ENCODE measurements at regions not wholly inside any gene's neighbourhood (a gene's known extent, or its start where the extent isn't known, plus 50 kb on each side); places are given as distances from the start of the nearest gene placed in this dataset.
"Not testable (repeated sequence)": the region's sequence is repeated elsewhere in the genome, so short reads cannot be mapped to it uniquely, and the experiment has no call there.

GRCh38 chr21:28016571-28016970 lies 976.1 kb downstream of the LTN1 start:
- H3K4me3 ChIP-seq = no peak overlapping the region
- H3K36me3 ChIP-seq (ENCODE audit: low read depth) = no peaks in the 10 kb centered on the region
- intact Hi-C loops (cut with DNase I, micrococcal nuclease) = no loop called here
- DNase-seq = no peak
- no peaks in the 10 kb centered on the region for H3K4me1 ChIP-seq (ENCODE audit: low read depth)
- ATAC-seq = no peak
- no peaks in the 10 kb centered on the region for H3K9me3 ChIP-seq
- TF ChIP-seq, protein P1, sequence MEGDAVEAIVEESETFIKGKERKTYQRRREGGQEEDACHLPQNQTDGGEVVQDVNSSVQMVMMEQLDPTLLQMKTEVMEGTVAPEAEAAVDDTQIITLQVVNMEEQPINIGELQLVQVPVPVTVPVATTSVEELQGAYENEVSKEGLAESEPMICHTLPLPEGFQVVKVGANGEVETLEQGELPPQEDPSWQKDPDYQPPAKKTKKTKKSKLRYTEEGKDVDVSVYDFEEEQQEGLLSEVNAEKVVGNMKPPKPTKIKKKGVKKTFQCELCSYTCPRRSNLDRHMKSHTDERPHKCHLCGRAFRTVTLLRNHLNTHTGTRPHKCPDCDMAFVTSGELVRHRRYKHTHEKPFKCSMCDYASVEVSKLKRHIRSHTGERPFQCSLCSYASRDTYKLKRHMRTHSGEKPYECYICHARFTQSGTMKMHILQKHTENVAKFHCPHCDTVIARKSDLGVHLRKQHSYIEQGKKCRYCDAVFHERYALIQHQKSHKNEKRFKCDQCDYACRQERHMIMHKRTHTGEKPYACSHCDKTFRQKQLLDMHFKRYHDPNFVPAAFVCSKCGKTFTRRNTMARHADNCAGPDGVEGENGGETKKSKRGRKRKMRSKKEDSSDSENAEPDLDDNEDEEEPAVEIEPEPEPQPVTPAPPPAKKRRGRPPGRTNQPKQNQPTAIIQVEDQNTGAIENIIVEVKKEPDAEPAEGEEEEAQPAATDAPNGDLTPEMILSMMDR (IDR thresholded peaks at IDR 0.05) = no peak

DNA sequence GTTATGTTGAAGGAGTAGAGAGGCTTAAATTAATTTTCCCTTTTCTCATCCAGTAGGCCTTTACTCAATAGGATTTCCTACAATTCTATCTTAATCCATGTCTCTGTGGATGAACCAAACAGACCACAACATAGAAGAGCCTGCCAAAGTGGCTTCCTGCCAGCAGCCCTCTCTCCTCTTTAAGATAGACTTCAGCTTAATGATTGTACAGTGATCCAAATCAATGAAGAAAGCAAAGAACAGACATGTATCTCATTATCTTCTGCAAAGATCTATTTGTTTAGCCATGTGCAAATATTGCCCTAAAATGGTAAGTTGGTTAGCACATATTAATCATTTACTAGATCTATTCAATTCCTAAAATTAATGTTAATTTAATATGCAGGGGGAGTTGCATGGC lies 979.6 kb downstream of the LTN1 start:
- H3K36me3 ChIP-seq (ENCODE audit: low read depth); DNase-seq; intact Hi-C loops (cut with DNase I, micrococcal nuclease); H3K9me3 ChIP-seq; H3K4me1 ChIP-seq (ENCODE audit: low read depth); ATAC-seq; H3K4me3 ChIP-seq: not testable (repeated sequence)

GRCh38 chr21:28011970-28012369 lies 980.7 kb downstream of the LTN1 start:
- H3K9me3 ChIP-seq; H3K4me1 ChIP-seq (ENCODE audit: low read depth); DNase-seq; H3K4me3 ChIP-seq; ATAC-seq; H3K36me3 ChIP-seq (ENCODE audit: low read depth); intact Hi-C loops (cut with DNase I, micrococcal nuclease): not testable (repeated sequence)

DNA sequence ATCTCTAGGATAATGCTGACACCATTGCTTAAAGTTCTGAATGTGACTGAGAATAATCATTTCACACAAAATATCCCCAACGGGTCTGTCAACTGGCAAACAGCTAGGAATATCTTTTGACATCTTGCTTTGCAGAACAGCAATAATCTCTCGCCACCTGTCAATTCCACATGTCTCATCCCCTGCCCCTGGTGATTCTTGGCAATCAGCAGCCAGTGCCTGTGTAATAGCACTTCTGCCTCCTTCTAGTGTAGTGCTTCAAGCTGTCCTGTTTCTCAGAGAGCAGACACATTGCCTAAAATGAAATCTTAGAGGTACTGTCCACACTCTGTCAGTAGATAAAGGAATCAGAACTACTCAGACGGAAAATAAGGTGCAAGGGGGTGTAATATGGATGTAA lies 984.4 kb downstream of the LTN1 start:
- H3K4me3 ChIP-seq; intact Hi-C loops (cut with DNase I, micrococcal nuclease); ATAC-seq; H3K36me3 ChIP-seq (ENCODE audit: low read depth); DNase-seq; H3K9me3 ChIP-seq; H3K4me1 ChIP-seq (ENCODE audit: low read depth): not testable (repeated sequence)

- H3K36me3 ChIP-seq (ENCODE audit: low read depth); intact Hi-C loops (cut with DNase I, micrococcal nuclease); DNase-seq; H3K4me1 ChIP-seq (ENCODE audit: low read depth); ATAC-seq; H3K4me3 ChIP-seq; H3K9me3 ChIP-seq: not testable (repeated sequence)
Measured at GRCh38 chr21:28003627-28004026, 989.0 kb downstream of the LTN1 start.

DNA sequence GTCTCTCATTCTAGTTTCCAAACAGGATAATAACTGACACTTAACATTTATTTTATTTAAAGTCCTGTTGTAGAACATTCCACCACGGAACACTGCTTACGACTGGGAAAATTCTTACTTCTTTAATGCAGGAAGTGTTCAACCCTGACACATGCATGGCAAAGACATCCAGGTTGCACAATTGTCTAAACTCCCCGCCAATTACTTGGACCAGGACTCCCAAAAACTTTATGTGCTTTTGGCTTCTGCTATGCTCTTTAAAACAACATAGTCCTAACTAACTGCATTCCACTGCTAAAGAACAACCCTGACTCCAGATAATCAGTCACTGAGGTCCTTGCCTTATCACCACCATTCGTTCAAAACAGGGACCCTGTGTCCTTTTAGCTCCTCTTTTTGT lies 995.8 kb downstream of the LTN1 start:
- DNase-seq; intact Hi-C loops (cut with DNase I, micrococcal nuclease); H3K4me1 ChIP-seq (ENCODE audit: low read depth); ATAC-seq; H3K9me3 ChIP-seq; H3K36me3 ChIP-seq (ENCODE audit: low read depth); H3K4me3 ChIP-seq: not testable (repeated sequence)

GRCh38 chr21:27984663-27985325 lies 1007.9 kb downstream of the LTN1 start:
- H3K4me3 ChIP-seq; H3K4me1 ChIP-seq (ENCODE audit: low read depth); ATAC-seq; DNase-seq; intact Hi-C loops (cut with DNase I, micrococcal nuclease); H3K36me3 ChIP-seq (ENCODE audit: low read depth); H3K9me3 ChIP-seq: not testable (repeated sequence)

- H3K4me1 ChIP-seq (ENCODE audit: low read depth); DNase-seq; intact Hi-C loops (cut with DNase I, micrococcal nuclease); H3K4me3 ChIP-seq; H3K36me3 ChIP-seq (ENCODE audit: low read depth); ATAC-seq; H3K9me3 ChIP-seq: not testable (repeated sequence)
Measured at GRCh38 chr21:27979446-27979845, 1012.6 kb upstream of the ADAMTS5 start.

DNA sequence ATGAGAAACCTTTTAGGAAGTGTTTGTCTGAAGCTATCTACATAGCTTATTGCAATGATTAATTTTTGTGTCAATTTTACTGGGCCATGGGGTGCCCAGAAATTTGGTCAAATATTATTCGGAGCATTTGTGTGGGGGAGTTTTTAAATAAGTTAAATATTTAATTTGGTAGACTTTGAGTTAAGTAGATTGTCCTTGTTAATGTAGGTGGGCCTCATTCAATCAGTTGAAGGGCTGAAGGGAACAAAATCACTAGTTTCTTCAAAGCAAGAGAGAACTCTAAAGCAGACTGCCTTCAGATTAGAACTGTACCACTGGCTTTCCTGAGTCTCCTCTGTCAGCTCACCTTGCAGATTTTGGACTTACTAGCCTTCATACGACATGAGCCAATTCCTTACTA lies 1008.6 kb upstream of the ADAMTS5 start:
- TF ChIP-seq, protein P1 (IDR thresholded peaks at IDR 0.05) = no peak
- intact Hi-C loops (cut with DNase I, micrococcal nuclease) = no loop called here
- H3K4me1 ChIP-seq (ENCODE audit: low read depth) = no peaks in the 10 kb centered on the region
- ATAC-seq (no peak), DNase-seq (no peak)
- no peaks in the 10 kb centered on the region for H3K36me3 ChIP-seq (ENCODE audit: low read depth)
- no peaks in the 10 kb centered on the region for H3K9me3 ChIP-seq
- H3K4me3 ChIP-seq = no peak overlapping the region

GRCh38 chr21:27974152-27974551 lies 1007.3 kb upstream of the ADAMTS5 start:
- ATAC-seq; intact Hi-C loops (cut with DNase I, micrococcal nuclease); H3K9me3 ChIP-seq; DNase-seq; H3K36me3 ChIP-seq (ENCODE audit: low read depth); H3K4me3 ChIP-seq; H3K4me1 ChIP-seq (ENCODE audit: low read depth): not testable (repeated sequence)

GRCh38 chr21:27968240-27968639 lies 1001.4 kb upstream of the ADAMTS5 start:
- H3K4me3 ChIP-seq; H3K4me1 ChIP-seq (ENCODE audit: low read depth); DNase-seq; ATAC-seq; intact Hi-C loops (cut with DNase I, micrococcal nuclease); H3K36me3 ChIP-seq (ENCODE audit: low read depth); H3K9me3 ChIP-seq: not testable (repeated sequence)
